NCI-H146 treated with DMSO at 0.1 percent for 48 hours (cell line): ENCODE measurements at regions not wholly inside any gene's neighbourhood (a gene's known extent, or its start where the extent isn't known, plus 50 kb on each side); places are given as distances from the start of the nearest gene placed in this dataset.
A peak's percentile ranks its signal among the peaks of the same experiment; 100 is the strongest.
"Not testable (repeated sequence)": the region's sequence is repeated elsewhere in the genome, so short reads cannot be mapped to it uniquely, and the experiment has no call there.

ENCODE experiments used
- DNase-seq: peaks from one replicate; lab custom pipeline; 2025; ENCODE audit not compliant: unreplicated experiment; lab: John Stamatoyannopoulos, UW

DNA sequence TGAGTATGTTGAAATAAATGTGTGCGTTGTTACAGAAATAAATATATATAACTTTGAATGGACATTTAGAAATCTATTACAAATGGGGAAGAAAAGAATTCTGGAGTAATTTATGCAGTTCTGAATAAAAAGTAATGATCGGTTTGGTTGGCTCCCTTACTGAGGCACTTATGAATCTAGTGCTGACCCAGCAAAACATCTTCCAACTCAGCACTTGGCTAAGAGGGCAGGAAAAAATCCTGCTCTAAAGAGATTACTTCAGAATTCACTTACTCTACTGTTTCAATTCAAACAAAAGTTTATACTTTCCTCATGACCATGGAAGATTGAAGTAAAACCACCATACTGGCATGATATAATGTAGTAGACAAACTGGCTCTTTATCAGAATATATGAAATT lies 123.9 kb upstream of the RXFP1 start:
- DNase-seq = no peak

DNA sequence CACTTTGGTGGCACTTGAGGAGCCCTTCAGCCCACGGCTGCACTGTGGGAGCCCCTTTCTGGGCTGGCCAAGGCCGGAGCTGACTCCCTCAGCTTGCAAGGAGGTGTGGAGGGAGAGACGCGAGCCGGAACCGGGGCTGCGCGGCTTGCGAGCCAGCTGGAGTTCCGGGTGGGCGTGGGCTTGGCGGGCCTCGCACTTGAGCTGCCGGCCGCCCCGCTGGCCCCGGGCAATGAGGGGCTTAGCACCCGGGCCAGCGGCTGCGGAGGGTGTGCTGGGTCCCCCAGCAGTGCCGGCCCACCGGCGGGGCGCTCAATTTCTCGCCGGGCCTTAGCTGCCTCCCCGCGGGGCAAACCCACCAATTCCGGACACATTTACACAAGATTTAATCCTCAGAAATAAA lies 113.7 kb upstream of the RXFP1 start:
- DNase-seq = not testable (repeated sequence)

DNA sequence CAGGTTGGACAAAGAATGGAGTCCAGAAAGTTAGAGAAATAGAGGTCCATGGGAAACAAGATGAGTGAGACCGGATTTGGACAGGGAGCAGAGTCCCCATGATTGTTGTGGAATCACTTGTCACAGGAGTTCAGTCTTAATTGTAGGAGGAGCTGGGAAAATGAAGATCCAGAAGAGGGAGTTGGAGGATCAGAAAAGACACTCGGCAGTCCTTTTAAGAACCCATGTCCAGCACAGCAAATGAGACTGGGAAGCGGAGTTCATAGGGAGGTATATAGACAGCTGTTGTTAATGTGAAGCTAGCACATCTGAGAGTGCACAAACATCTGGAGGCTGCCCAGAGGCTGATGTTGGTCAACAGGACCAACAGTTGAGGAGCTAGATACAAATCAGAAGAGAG lies 111.4 kb upstream of the RXFP1 start:
- DNase-seq = no peak

- peak; percentile 28 for DNase-seq
Observed at GRCh38 chr4:158411269-158411668, 110.4 kb upstream of the RXFP1 start.

- DNase-seq = not testable (repeated sequence)
Observed at GRCh38 chr4:158418679-158419078, 103.0 kb upstream of the RXFP1 start.

- no peak for DNase-seq
Observed at GRCh38 chr4:158420782-158421181, 100.9 kb upstream of the RXFP1 start.

DNA sequence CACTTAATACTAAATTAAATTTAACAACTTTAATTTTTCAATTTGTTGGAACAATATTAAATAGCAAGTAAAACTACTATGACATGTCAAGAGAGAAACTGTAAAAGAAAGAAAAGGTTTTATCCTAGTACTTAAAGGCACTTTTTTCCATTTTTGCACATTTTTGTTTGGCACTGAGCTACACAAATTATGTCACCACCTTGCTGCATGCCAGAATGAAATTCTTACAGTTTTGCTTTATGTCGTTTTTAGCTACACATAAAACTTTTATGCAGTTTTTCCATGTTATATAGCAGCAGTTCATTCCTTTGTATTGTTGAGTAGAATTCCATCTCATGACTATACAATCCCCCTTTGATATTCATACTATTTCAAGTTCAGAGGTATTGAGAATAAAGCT lies 99.1 kb upstream of the RXFP1 start:
- DNase-seq = no peak

- no peak for DNase-seq
Observed at GRCh38 chr4:158428242-158428641, 93.4 kb upstream of the RXFP1 start.

GRCh38 chr4:158442736-158443135 lies 78.9 kb upstream of the RXFP1 start:
- DNase-seq = no peak

- no peak for DNase-seq
Observed at GRCh38 chr4:158443731-158444130, 78.0 kb upstream of the RXFP1 start.

- no peak for DNase-seq
Observed at GRCh38 chr4:158444621-158445020, 77.1 kb upstream of the RXFP1 start.

DNA sequence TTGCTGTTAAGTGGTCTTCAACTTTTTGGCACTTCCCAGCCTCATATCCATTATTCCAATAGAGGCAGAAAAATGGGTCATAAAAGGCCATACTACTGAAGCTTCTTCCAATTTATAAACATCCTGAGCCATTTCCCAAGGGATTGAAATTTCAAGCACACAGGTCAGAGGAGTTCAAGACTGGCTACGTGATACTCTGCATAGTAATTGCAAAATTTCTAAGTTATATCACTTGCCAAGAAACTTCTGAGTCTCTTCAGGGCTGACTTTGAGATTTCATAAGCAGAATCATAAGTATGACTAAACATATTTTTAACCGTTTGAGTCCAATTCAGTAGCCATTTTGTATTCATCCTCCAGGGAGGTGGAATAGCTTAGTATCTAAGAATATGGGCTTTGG lies 75.6 kb upstream of the RXFP1 start:
- no peak for DNase-seq

DNA sequence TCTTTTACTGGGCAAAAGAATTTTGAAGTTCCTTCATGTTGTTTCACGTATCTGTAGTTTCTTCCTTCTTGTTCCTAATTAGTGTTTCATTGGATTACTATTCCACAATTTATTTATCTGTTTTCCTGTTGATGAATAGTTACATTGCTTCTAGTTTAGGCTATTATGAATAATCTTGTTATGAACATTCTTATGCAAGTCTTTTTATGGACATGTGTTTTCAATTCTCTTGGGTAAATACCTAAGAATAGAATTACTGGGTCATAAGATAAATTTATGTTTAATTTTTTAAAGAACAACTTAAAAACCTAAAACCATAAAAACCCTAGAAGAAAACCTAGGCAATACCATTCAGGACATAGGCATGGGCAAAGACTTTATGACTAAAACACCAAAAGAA lies 70.9 kb upstream of the RXFP1 start:
- DNase-seq = no peak

DNA sequence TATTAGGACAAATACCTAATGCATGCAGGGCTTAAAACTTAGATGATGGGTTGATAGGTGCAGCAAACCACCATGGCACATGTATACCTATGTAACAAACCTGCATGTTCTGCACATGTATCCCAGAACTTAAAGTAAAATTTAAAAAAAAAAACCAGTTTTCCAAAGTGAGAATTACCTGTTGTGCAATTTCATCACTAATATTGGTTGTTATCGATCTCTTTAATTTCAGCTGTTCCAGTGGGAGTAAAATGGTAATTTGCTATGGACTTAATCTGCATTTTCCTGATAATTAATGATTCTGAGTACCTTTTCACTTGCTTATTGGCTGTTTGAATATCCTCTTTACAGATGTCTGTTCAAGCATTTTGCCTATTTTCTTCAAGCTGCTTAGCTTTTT lies 69.6 kb upstream of the RXFP1 start:
- DNase-seq = not testable (repeated sequence)

- DNase-seq = no peak
Observed at GRCh38 chr4:158458271-158458895, 63.3 kb upstream of the RXFP1 start.

GRCh38 chr4:158459085-158459820 lies 62.4 kb upstream of the RXFP1 start:
- DNase-seq = no peak

GRCh38 chr4:158461336-158461735 lies 60.3 kb upstream of the RXFP1 start:
- no peak for DNase-seq

GRCh38 chr4:158462611-158463010 lies 59.1 kb upstream of the RXFP1 start:
- DNase-seq = no peak
